Upper lobe of left lung (tissue), 4 donors: ENCODE measurements at regions not wholly inside any gene's neighbourhood (a gene's known extent, or its start where the extent isn't known, plus 50 kb on each side); places are given as distances from the start of the nearest gene placed in this dataset.

Experiments
- CTCF ChIP-seq, 6 experiments: fragments of 450-650 bp in 4 of 6; fragments of 200-600 bp in 2 of 6; sonication (generic) in 2 of 6; IDR thresholded peaks; one replicate each; pipeline ENCODE4 v1.5.1; 2016 to 2019; ENCODE audit warnings: antibody characterized with exemption in 6 of 6
- EP300 ChIP-seq, 4 donors: sonication (generic); formaldehyde crosslinking; IDR thresholded peaks; one replicate each; pipeline ENCODE4 v1.5.1; 2017; ENCODE audit warnings: antibody characterized with exemption in 4 of 4, control low read depth in 2 of 4
- POLR2A ChIP-seq, 4 donors: fragments of 450-650 bp; IDR thresholded peaks; one replicate each; pipeline ENCODE4 v1.5.1; 2016 to 2017; ENCODE audit warnings: antibody characterized with exemption in 4 of 4, mild to moderate bottlenecking in 2 of 4
- POLR2AphosphoS5 ChIP-seq, 2 donors: sonication (generic); formaldehyde crosslinking; IDR thresholded peaks; one replicate each; pipeline ENCODE4 v1.5.1; 2017; ENCODE audit warnings: antibody characterized with exemption in 2 of 2

GRCh38 chr5:100456615-100457014 lies 78.6 kb upstream of the FAM174A start:
- TF ChIP-seq CTCF (IDR thresholded peaks at IDR 0.05) (no peak), POLR2AphosphoS5 (IDR thresholded peaks at IDR 0.05) (no peak), POLR2A (IDR thresholded peaks at IDR 0.05) (no peak), EP300 (IDR thresholded peaks at IDR 0.05) (no peak)
